Nephron (organoid): ENCODE measurements at regions not wholly inside any gene's neighbourhood (a gene's known extent, or its start where the extent isn't known, plus 50 kb on each side); places are given as distances from the start of the nearest gene placed in this dataset.

Source experiments
- H3K27ac Mint-ChIP-seq, 3 experiments: 2 replicates each; pipeline ENCODE4 v1.8.0; 2020; ENCODE audit warnings: mixed read lengths in 3 of 3, mild to moderate bottlenecking in 2 of 3, moderate library complexity in 1 of 3
- H3K27me3 Mint-ChIP-seq: 2 replicates; pipeline ENCODE4 v1.8.0; 2021; ENCODE audit warnings: low read depth, mild to moderate bottlenecking, moderate library complexity, mixed read lengths
- H3K36me3 Mint-ChIP-seq: 2 replicates; pipeline ENCODE4 v1.8.0; 2020; ENCODE audit warnings: low read depth, mixed read lengths
- H3K4me1 Mint-ChIP-seq: 2 replicates; pipeline ENCODE4 v1.8.0; 2020; ENCODE audit warnings: mixed read lengths
- H3K4me3 Mint-ChIP-seq, 3 experiments: 2 replicates each; pipeline ENCODE4 v1.8.0; 2020; ENCODE audit warnings: mild to moderate bottlenecking in 3 of 3, mixed read lengths in 3 of 3, moderate library complexity in 2 of 3
- H3K9me3 Mint-ChIP-seq: 2 replicates; pipeline ENCODE4 v1.8.0; 2020; ENCODE audit warnings: mixed read lengths
- CTCF ChIP-seq, 3 experiments: fragments of 200-600 bp; sonication (generic); IDR thresholded peaks; one replicate each; pipeline ENCODE4 v1.5.0; 2021; ENCODE audit warnings: antibody characterized with exemption in 3 of 3; ENCODE audit not compliant: unreplicated experiment in 3 of 3

- no peak overlapping the region for H3K4me3 Mint-ChIP-seq
- peaks cover 5% of the 10 kb centered on the region for H3K4me1 Mint-ChIP-seq
- H3K27me3 Mint-ChIP-seq = no peaks in the 10 kb centered on the region
- H3K9me3 Mint-ChIP-seq = no peaks in the 10 kb centered on the region
- H3K36me3 Mint-ChIP-seq = no peaks in the 10 kb centered on the region
- TF ChIP-seq CTCF (IDR thresholded peaks at IDR 0.05; ENCODE audit: unreplicated experiment in 3 of 3) = no peak
- H3K27ac Mint-ChIP-seq = no peak overlapping the region
Measured at GRCh38 chr6:93749191-93749590, 329.8 kb upstream of the EPHA7 start.

DNA sequence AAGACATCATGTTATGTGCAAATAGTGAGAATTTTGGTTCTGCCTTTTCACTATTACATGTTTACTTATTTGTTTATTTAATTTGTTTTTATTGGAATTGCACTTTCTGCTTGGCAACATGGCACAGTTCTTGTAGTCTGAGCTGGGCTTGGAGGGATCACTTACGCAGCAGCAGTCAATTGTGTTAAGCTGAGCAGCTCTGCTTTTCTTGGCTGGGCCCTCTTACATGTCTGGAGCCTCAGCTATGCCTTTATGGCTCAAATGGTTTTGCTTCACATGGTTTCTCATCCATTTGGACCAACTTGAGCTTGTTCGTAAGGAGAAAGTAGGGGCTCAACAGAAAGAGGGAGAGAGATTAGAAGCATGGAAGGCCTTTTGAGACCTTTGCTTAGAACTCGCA, 327.5 kb upstream of the EPHA7 start:
- H3K36me3 Mint-ChIP-seq = no peaks in the 10 kb centered on the region
- H3K4me1 Mint-ChIP-seq = peaks cover under 1% of the 10 kb centered on the region
- H3K27me3 Mint-ChIP-seq = no peaks in the 10 kb centered on the region
- no peak overlapping the region for H3K4me3 Mint-ChIP-seq
- no peak for TF ChIP-seq CTCF (IDR thresholded peaks at IDR 0.05; ENCODE audit: unreplicated experiment in 3 of 3)
- H3K9me3 Mint-ChIP-seq = peaks cover 2% of the 10 kb centered on the region
- H3K27ac Mint-ChIP-seq = no peak overlapping the region

GRCh38 chr6:93745306-93745705, 325.9 kb upstream of the EPHA7 start:
- H3K27ac Mint-ChIP-seq = no peak overlapping the region
- H3K4me1 Mint-ChIP-seq = no peaks in the 10 kb centered on the region
- no peaks in the 10 kb centered on the region for H3K36me3 Mint-ChIP-seq
- H3K9me3 Mint-ChIP-seq = peaks cover 4% of the 10 kb centered on the region
- no peaks in the 10 kb centered on the region for H3K27me3 Mint-ChIP-seq
- no peak for TF ChIP-seq CTCF (IDR thresholded peaks at IDR 0.05; ENCODE audit: unreplicated experiment in 3 of 3)
- H3K4me3 Mint-ChIP-seq = no peak overlapping the region

DNA sequence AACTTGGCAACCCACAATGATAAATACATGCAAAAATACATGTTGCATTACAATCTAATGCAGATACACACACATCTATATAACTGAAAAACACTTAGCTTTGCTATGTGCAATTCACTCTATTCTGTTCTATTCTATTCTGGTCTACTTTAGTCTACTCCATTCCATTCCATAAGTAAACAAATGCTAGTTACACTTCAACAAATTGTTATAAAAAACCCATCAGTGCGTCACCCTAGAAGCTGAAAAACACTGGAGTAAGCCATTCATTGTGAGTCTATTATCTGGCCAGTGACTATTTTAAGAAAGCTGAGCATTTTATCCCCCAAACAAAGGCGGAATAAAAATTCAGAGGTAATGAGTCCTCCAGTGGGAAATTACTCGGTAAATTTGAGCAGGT, 315.7 kb upstream of the EPHA7 start:
- H3K4me1 Mint-ChIP-seq = no peaks in the 10 kb centered on the region
- H3K36me3 Mint-ChIP-seq = no peaks in the 10 kb centered on the region
- no peaks in the 10 kb centered on the region for H3K27me3 Mint-ChIP-seq
- H3K9me3 Mint-ChIP-seq = no peaks in the 10 kb centered on the region
- no peak for TF ChIP-seq CTCF (IDR thresholded peaks at IDR 0.05; ENCODE audit: unreplicated experiment in 3 of 3)
- no peak overlapping the region for H3K4me3 Mint-ChIP-seq
- H3K27ac Mint-ChIP-seq = peak overlapping the region; percentile 28 to 68 (median 59)

- no peaks in the 10 kb centered on the region for H3K36me3 Mint-ChIP-seq
- no peak for TF ChIP-seq CTCF (IDR thresholded peaks at IDR 0.05; ENCODE audit: unreplicated experiment in 3 of 3)
- H3K27me3 Mint-ChIP-seq = no peaks in the 10 kb centered on the region
- no peak overlapping the region for H3K27ac Mint-ChIP-seq
- H3K4me3 Mint-ChIP-seq = no peak overlapping the region
- H3K4me1 Mint-ChIP-seq = no peaks in the 10 kb centered on the region
- H3K9me3 Mint-ChIP-seq = no peaks in the 10 kb centered on the region
Measured at GRCh38 chr6:93731306-93731705, 311.9 kb upstream of the EPHA7 start.

GRCh38 chr6:93728150-93728549, 308.8 kb upstream of the EPHA7 start:
- H3K4me1 Mint-ChIP-seq = no peaks in the 10 kb centered on the region
- no peaks in the 10 kb centered on the region for H3K27me3 Mint-ChIP-seq
- H3K9me3 Mint-ChIP-seq = no peaks in the 10 kb centered on the region
- H3K27ac Mint-ChIP-seq = no peak overlapping the region
- no peaks in the 10 kb centered on the region for H3K36me3 Mint-ChIP-seq
- TF ChIP-seq CTCF (IDR thresholded peaks at IDR 0.05; ENCODE audit: unreplicated experiment in 3 of 3) = no peak
- no peak overlapping the region for H3K4me3 Mint-ChIP-seq
